Right renal cortex interstitium (tissue), 3 donors: ENCODE measurements at regions not wholly inside any gene's neighbourhood (a gene's known extent, or its start where the extent isn't known, plus 50 kb on each side); places are given as distances from the start of the nearest gene placed in this dataset.
"Not testable (repeated sequence)": the region's sequence is repeated elsewhere in the genome, so short reads cannot be mapped to it uniquely, and the experiment has no call there.

Experiments used
- DNase-seq, 3 donors: peaks; one replicate each; pipeline ENCODE4 v3.0.0-alpha.2; 2013; ENCODE audit warnings: low read depth in 3 of 3, low spot score in 2 of 3

GRCh38 chr7:92976931-92977330 lies 140.6 kb upstream of the CDK6 start:
- no peak for DNase-seq

- DNase-seq, result no peak
Measured at GRCh38 chr7:92973974-92974373, 137.6 kb upstream of the CDK6 start.

DNA sequence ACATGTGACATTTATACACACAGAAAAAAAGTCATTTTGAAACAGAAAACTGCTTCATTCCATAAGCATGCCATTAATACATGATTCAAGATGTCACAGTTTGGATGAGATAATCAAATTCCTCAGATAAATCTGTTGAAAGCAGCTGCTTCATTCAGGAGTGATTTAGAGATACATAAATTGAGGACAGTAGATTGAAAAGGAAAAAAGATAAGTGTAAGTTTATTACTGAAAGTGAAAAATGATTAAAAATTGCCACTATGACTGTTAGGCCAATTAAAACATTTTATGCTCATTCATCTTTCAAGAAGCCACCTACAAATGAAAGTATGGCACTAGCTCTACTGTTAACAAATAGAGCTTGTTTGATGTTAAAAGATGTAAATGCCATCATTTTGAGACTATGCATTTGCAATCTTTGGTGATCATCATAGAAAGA lies 136.9 kb upstream of the CDK6 start:
- no peak for DNase-seq

- DNase-seq, result no peak
Measured at GRCh38 chr7:92972441-92972840, 136.1 kb upstream of the CDK6 start.

- no peak for DNase-seq
Measured at GRCh38 chr7:92969061-92969460, 132.7 kb upstream of the CDK6 start.

GRCh38 chr7:92968502-92968901 lies 132.1 kb upstream of the CDK6 start:
- DNase-seq, result no peak

GRCh38 chr7:92967238-92967637 lies 130.9 kb upstream of the CDK6 start:
- DNase-seq, result no peak

DNA sequence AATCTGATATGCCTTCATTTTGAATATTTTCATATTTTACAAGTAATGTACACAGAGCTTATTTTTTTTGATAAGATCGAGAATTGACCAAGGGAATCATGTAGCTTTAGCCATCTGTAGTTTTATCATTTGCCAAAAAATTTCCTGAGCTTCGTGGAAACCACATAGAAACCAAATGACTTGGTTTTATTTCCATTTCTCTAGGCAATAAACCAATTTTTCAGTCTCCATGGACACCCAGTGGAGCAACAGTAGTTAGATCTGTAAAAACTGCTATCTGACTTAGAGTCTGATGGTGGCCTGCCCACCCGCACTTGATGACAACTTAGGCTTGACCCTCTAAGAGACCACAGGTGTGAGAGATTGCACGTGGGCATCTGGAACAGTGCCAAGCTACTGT lies 127.8 kb upstream of the CDK6 start:
- no peak for DNase-seq

- no peak for DNase-seq
Measured at GRCh38 chr7:92963566-92963965, 127.2 kb upstream of the CDK6 start.

DNA sequence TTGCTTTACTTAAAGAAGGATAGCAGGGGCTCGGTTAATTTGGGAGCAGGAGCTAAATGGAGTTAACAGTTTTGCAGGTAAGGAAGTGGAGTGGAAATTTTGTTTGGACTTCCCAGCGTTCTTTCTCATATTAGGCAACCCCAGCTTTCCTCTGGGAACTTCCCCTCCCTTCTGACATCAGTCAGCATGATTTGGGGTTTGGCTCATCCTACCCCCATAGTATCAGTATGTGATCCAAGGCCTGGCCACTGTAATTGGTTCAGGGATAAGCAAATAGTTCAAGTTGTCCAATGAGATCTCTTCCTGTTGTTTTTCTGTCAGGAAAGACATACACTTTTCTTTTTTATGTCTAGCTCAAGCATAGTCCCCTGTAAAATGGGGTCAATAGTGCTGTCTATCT lies 125.6 kb upstream of the CDK6 start:
- no peak for DNase-seq

DNA sequence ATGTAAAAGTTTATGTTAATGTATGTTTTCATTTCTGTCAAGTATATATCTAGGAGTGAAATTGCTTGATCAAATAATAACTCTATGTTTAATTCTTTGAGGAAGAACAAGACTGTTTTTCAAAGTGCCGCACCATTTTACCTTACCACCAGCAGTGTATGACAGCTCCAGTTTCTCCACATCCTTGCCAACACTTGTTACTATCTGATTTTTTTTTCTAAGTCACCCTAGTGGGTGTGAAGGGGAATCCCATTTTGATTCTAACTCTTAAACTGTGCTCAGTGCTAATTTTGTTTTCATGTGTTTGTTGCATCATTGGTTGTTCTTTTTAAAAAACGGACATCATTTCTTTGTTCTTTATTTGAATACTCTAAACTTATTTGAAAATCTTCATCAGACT lies 120.2 kb upstream of the CDK6 start:
- DNase-seq, result no peak

DNA sequence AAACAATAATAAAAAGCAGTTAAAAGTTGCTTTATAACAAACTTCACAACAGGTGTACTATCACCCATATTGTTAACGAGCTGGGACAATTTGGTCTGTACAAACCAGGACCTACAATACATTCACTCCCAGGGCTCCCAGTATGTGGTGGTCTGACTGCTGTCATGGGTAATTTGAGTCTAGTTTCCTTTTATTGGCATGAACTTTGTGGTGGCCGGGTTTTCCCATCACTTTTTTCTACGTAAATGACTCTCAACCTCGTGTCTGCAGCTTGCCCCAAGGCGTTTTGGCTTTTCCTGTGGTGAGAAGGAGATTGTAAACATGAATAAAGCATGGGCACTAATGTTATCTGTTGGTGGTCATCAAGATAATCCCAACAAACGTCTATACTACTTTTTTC lies 118.7 kb upstream of the CDK6 start:
- no peak for DNase-seq

DNA sequence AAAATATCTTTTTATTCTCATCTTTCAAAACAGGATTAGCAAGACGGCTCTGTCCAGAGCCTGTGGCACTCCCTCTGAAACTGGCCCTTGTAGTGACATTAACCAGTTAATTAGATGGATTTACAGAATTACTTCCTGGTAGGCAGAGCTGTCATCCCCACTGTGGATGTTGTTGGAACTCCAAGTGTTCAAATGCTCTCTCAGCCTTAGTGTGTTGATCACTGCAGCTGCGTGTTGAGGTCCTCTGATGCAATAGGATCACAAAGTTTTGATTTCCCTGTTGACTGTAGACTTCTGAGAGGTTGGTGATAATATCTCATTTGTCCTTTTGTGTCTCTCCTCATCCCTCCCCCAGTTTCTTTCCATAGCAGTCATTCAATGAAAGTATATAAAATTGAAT lies 117.3 kb upstream of the CDK6 start:
- no peak for DNase-seq

- DNase-seq, result no peak
Measured at GRCh38 chr7:92949748-92950147, 113.4 kb upstream of the CDK6 start.

DNA sequence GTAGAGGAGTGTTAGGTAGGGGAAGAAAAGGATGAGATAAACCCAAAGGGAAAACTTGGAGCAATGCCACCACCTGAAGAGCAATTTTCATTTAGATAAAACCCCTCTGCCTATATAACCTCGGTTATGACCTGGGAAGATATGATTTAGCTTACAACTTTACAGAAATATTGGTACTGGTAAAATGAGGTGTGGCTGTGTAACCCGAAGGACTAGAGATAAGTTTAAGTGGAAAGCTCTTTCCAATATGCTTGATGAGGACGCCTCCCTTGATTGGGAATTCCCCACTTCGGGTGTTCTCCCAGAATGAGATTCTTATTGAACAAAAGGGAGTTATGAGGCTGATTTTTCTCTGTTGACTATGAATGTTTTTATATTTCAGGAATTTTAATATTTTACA lies 109.5 kb upstream of the CDK6 start:
- no peak for DNase-seq

DNA sequence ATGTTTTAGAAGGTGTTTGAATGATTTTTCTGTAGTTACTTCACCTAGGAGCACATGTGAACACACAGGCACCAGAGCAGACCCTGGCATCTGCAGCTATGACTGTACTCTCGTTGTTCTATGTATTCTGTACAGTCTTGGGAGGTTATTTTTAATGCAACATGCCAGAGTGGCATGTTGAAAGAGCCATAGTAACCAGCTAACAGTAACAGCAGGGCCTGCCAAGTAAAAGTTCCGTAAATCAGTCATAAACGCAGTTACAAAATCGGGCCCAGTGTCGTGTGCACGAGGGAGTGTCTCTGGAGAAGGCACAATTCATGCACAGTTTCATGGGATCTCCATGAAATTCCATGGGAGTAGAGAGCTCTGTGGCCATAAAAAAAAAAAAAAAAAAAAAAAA lies 108.3 kb upstream of the CDK6 start:
- no peak for DNase-seq

- DNase-seq, result not testable (repeated sequence)
Measured at GRCh38 chr7:92942706-92943105, 106.3 kb upstream of the CDK6 start.

DNA sequence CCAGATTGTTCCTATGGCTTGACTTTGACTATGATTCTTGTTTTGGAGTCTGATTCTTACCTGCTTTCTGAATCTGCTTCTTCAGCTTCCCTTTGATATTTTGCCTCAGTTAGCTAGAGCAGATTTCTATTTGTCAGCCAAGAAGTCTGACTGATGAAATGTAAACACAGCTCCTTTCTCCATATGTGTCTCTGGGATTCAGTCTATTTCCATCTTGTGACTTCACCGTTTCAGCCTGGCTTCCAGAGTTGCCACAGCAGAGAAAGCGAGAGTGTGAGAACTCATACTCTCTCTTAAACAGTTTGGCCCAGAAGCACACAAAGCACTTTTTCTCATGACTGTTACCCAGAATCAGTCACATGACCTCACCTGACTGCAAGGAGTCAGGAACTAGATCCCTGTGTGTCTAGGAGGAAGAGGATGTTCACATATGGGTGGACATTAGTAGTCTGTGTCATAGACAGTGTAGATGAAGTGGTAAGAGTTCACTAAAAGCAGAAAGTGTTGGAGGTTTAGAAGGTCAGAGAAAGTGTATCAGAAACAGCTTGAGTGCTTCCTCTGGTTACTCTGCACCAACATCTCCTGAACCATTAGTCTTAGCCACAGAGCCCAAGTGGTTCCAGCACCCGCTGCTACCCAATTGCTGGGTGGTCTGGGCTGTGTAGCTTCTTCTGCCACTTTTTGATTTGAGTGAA lies 103.4 kb upstream of the CDK6 start:
- no peak for DNase-seq

DNA sequence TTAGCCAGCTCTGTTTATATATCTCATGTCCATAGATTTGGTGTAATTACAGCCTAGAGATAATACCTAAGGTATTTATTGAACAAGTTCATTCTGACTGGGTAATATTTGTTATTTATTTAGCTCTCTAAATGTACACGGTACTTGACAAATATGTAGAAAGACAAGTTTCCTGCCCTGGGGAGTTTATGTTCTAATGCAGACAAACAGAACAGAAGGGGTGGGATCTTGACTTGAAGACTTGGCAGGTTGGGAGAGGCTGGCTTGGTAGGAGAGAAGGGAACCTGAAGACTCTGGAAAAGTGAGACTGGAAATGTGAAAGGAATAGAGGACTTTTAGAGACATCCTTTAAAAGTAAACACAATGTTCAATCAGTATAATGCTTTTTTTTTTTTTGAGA lies 97.7 kb upstream of the CDK6 start:
- DNase-seq, result no peak

- DNase-seq, result no peak
Measured at GRCh38 chr7:92932450-92932849, 96.1 kb upstream of the CDK6 start.

- DNase-seq, result no peak
Measured at GRCh38 chr7:92930404-92930803, 94.0 kb upstream of the CDK6 start.

GRCh38 chr7:92926697-92927044 lies 90.3 kb upstream of the CDK6 start:
- no peak for DNase-seq
